C4-2B (cell line): ENCODE measurements at regions not wholly inside any gene's neighbourhood (a gene's known extent, or its start where the extent isn't known, plus 50 kb on each side); places are given as distances from the start of the nearest gene placed in this dataset.

ENCODE experiments used
- CTCF ChIP-seq: fragments of 450-650 bp; conservative IDR thresholded peaks from 2 replicates; pipeline ENCODE4 v1.5.1; 2017; ENCODE audit warnings: mild to moderate bottlenecking
- ZFX ChIP-seq: fragments of 450-650 bp; IDR thresholded peaks from 2 replicates; pipeline ENCODE4 v1.6.1; 2017

GRCh38 chr16:87043231-87044031, 273.8 kb downstream of the C16orf95 start:
- TF ChIP-seq CTCF, result no peak
- no peak for TF ChIP-seq ZFX
